DMS79 (cell line): ENCODE measurements at regions not wholly inside any gene's neighbourhood (a gene's known extent, or its start where the extent isn't known, plus 50 kb on each side); places are given as distances from the start of the nearest gene placed in this dataset.
"Not testable (repeated sequence)": the region's sequence is repeated elsewhere in the genome, so short reads cannot be mapped to it uniquely, and the experiment has no call there.

Source experiments
- DNase-seq: peaks from one replicate; lab custom pipeline; 2025; lab: John Stamatoyannopoulos, UW

GRCh38 chr7:65251851-65252620 is 121.6 kb upstream of the ZNF92 start:
- DNase-seq: peak; percentile 87

DNA sequence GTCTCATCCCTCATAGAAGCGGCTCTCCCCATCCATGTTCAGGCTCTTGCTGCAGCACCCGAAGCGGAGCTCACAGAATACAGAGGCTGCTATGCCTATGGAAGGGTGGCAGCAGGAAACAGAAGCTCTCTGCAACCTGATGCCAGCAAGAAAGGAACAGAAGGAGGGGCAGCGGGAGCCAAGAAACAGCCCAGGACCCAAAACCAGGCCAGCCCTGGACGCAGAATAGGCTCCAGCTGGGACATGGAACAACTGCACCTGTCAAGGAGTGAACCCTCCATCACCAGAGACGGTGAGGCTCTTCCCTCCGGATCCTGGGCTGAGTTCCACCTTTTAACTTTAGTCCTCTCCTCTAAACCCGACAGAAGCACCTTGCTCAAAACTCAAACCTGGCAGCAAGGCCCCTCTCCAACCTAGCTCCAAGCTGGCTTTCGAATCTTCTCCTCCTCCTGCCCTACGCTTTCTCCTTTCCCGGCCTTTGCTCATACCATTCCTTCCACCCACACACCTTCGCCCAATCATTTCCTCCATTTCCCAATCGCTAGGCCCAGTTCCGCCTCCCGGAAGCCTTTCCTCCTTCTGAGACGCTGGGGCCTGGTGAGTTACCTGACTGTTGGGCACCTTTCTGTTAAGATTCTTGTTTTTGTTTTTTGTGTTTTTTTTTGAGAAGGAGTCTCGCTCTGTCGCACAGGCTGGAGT is 122.8 kb upstream of the ZNF92 start:
- peak; percentile 56 for DNase-seq

DNA sequence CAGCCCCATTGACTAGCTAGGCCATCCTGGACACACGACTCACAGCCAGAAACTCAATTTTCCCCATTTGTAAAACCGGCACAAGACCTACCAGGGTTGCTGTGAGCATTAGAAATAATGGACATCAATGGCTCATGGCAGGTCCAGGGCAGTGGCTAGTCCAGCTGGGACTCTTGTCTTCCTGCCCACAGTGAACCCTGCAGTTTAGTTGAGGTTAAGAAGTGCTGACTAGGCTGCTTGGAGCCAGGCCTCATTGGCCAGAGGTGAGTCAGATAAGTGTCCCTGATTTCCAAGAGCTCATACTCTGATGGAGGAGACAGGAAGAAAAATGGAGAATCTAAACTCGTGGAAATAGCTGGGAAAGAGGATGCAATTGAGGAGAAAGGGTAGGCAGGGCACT is 123.4 kb upstream of the ZNF92 start:
- DNase-seq: no peak

DNA sequence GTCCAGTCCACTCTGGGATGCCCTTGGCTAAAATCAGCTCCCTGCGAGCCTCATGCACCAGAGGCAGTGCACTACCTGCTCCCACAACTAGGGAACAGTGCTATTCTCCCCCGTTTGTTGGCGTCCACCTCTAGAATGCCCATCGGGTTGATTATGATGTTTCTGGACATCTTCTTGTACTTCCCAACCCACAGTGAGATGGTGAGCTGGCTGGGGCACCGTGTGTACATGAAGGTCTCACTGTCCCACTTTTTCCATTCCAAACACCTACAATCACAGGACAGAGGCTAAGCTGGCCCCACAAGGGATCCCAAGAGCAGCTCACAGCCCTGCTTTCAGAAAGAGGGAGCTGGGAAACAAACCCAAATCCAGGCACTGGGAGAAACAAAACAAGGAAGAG is 126.2 kb upstream of the ZNF92 start:
- no peak for DNase-seq

DNA sequence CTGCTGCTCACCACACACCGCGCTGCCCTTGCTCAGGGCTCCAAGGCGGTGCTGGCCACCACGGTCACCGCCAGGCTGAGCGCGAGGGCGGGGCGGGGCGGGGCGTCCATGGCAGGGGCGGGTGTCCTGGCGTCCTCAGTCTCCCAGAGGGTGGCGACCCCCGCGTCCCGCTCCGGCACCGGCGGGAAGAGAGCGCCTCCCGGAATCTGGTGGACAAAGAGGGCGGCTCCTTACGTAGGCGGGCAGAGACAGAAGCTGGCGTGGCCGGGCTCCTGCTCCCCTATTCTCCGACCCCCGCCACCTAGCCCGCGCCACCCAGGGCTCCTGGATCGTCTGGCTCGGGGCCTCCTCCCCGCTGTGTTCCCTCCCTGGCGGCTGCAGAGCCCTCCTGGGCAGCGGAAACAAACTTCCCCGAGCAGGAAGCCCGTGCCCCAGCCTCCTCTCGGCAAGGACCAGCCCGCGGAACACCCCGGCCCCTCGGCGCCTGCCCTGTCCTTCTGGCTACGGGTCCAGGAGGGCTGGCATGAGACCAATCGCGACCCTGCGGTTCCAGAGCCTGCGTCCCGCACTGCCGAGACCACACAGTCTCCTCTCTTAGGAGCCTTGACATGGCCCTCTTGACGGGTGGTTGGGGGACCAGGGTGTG is 133.8 kb upstream of the ZNF92 start:
- peak; percentile 34 for DNase-seq

DNA sequence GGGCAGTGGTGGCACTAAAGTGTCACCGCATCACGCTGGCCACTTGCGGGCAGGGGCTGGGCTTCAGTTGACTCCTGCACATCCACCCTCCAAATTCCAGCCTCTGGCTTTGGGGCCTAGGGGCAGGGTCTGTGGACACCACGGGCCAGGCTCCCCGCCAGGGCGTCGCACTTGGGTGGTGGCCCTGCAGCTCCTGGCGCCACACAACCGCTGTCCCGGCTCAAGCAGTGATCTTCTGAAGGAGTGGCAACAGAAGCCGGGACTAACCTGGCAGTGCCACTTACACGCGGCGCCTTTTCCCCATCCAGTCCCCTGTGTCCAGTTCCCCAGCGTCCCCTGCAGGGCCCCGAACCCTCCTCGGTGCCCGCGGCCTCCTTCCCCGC is 134.3 kb upstream of the ZNF92 start:
- no peak for DNase-seq

- DNase-seq: no peak
Observed at GRCh38 chr7:65238785-65239184, 134.9 kb upstream of the ZNF92 start.

GRCh38 chr7:65235586-65235985 is 138.1 kb upstream of the ZNF92 start:
- no peak for DNase-seq

DNA sequence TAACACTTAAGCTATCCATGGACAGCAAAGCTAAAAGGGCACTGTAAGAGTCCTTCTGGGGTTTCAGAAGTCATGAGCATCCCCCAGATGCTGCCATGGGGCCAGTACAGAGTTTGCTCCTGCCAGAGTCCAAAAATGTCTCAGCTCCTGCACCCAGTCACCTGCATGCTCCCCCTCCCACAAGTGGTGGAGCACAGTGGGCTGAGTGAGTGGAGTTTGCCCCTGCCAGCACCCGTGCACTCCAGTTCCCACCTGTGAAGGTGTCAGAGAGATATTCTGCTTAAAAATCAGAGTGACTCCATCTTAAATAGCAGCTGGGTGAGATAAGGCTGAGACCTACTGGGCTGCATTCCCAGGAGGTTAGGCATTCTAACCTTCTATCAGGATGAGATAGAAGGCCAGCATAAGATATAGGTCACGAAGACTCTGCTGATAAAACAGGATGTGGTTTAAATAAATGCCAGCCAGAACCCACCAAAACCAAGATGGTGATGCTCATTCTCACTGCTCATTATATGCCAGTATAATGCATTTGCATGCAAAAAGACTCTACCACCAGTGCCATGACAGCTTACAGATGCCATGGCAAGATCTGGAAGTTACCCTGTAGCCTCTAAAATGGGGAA is 140.1 kb upstream of the ZNF92 start:
- DNase-seq: no peak

- no peak for DNase-seq
Observed at GRCh38 chr7:65230231-65230630, 143.4 kb upstream of the ZNF92 start.

DNA sequence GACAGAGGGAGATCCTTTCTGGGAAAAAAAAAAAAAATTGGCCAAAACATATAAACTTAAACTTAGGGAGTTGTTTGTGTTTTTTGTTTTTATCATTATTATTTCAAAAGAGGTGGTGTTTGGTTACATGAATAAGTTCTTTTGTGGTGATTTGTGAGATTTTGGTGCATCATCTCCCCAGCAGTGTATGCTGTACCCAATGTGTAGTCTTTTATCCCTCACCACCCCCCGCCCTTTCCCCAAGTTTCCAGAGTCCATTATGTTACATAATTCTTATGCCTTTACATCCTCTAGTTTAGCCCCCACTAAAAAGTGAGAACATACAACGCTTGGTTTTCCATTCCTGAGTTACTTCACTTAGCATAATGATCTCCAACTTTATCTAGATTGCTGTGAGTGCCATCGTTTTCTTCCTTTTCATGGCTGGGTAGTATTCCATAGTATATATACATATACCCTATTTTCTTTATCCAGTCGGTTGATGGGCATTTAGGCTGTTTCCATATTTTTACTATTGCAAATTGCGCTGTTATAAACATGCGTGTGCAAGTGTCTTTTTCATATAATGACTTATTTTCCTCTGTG is 148.1 kb upstream of the ZNF92 start:
- no peak for DNase-seq

DNA sequence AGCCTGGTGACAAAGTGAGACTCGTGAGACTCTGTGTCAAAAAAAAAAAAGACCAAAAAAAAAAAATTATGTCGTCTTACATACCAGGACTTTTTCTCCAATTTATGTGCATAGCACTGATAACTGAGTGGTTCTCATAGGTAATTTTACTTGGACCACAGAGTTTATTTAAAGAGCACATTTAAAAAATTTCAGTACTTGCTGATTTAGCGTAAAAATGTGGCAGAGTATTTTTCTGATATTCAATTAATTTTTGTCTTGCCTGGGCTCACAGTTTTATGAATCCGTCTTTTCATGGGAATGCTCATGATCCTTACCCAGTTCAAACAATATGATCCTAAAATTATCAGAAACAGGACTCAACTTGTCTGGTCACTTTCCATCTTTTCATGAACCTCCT is 151.0 kb upstream of the ZNF92 start:
- no peak for DNase-seq

DNA sequence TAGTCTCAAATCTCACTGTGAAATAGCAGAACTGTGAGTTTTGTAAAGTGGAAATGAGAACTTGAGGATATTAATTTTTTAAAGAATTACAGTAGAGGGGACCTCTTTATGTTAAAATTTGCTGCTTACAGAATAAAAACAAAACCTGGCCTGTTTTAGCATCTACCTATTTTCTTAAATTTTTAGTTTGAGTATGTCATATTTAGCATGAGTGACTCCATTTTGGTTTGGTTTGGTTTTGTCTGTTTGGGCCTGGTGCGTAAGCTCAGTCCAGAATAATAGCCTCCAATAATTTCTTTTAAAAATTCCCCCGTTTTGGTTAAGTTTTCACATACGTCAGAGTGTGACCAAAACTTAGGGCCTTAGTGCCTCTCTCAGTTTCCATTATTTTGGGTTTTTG is 152.0 kb upstream of the ZNF92 start:
- DNase-seq: no peak

- DNase-seq: no peak
Observed at GRCh38 chr7:65219623-65220022, 154.0 kb upstream of the ZNF92 start.

GRCh38 chr7:65216469-65216868 is 157.2 kb upstream of the ZNF92 start:
- DNase-seq: peak; percentile 48

DNA sequence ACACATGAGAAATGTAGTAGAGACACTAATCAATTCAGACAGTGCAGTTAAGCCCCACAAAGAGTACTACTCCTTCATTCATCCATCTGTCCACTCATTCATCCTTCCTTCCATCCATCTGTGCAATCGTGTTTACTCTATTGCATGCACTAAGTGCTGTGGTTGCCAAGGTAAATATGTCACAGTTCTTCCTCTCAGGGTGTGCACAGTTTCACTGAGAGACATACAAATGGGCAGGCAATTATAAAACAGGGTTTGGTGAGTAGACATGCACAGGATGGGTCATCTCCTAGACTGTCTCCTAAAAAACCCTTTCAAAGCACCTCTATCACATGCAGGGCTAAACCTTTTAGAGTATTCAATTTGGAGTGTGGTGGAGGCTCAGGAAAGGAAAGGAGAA is 160.4 kb upstream of the ZNF92 start:
- not testable (repeated sequence) for DNase-seq

GRCh38 chr7:65199221-65199620 is 174.4 kb upstream of the ZNF92 start:
- DNase-seq: not testable (repeated sequence)

DNA sequence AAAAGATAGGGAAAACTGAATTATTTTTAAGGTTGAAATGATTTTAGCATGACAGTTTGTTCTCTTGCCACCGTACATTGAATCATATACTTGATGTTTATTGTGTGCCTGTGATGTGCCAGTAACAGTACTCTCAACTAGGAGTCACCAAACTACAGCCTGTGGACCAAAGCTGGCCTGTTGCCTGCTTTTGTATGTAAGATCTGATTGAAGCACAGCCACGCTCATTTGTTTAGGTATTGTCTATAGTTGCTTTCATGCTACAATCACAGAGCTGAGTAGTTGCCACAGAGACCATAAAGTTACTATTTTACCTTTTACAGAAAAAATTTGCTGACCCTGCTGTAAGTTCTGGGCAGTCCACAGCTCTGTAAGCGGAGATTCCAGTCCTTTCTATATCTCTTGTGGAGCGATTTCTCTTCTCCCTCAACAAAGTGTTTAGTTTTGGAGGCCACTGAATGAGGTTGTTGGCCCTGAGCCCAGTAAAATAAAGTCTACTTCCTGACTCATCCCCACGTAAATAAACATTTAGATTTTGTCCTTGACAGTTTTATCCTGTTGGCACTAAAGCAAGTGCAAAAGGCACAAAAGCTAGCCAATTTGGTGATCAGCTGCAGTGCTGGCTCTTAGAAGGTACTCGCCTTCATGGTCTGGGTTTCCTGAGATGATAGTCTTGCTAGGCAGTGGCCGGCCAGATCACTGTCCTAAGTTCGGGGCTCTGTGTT is 180.2 kb upstream of the ZNF92 start:
- DNase-seq: not testable (repeated sequence)

DNA sequence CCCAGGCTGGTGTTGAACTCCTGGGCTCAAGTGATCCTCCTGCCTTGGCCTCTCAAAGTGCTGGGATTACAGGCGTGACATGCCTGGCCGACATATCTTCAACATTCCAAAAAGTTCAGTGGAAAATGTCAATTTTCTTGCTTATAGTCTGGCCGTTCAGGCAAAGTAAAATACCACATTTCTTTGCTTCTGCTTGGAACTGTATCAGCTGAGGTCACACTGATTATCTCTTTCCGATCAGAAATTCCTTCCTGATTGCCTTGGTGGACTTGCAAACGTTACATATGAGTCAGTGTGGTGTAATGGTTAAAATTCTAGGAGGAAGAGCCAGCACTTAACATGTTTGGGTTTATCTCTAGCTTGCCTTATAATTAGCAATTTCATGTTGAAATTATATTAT is 170.6 kb upstream of the ERV3-1 start:
- DNase-seq: not testable (repeated sequence)

GRCh38 chr7:65150105-65150504 is 143.6 kb upstream of the ERV3-1 start:
- DNase-seq: not testable (repeated sequence)

DNA sequence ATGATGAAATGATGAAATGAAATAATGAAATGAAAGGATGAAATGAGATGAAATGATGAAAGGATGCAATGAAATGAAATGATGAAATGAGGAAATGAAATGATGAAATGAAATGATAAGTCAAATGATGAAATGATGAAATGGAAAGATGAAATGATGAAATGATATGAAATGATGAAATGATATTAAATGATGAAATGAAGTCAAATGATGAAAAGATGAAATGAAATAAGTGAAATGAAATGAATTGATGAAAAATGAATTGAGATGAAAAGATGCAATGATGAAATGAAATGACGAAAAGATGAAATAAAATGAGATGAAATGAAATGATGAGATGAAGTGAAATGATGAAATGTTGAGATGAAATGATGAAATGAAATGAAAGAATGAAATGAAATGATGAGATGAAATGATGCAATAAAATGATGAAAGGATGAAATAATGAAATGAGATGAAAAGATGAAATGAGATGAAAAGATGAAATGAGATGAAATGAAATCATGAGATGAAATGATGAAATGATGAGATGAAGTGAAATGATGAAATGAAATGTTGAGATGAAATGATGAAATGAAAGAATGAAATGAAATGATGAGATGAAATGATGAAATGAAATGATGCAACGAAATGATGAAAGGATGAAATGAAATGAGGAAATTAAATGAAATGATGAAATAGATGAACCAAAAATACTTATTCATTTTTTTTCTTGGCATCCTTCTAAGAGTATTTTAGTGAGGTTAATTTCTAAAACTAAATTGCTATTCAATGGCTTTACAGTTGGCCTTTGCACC is 139.8 kb upstream of the ERV3-1 start:
- not testable (repeated sequence) for DNase-seq
